ENCODE measurements at regions not wholly inside any gene's neighbourhood (a gene's known extent, or its start where the extent isn't known, plus 50 kb on each side); places are given as distances from the start of the nearest gene placed in this dataset.
"Not testable (repeated sequence)": the region's sequence is repeated elsewhere in the genome, so short reads cannot be mapped to it uniquely, and the experiment has no call there.

- no peak overlapping the region for H3K4me3 ChIP-seq (ENCODE audit: low read depth, low read length)
- CTCF ChIA-PET, result no interaction called here
- no peak for DNase-seq (ENCODE audit: low read depth, low spot score)
- POLR2A ChIA-PET, result no interaction called here
- TF ChIP-seq, protein P1, sequence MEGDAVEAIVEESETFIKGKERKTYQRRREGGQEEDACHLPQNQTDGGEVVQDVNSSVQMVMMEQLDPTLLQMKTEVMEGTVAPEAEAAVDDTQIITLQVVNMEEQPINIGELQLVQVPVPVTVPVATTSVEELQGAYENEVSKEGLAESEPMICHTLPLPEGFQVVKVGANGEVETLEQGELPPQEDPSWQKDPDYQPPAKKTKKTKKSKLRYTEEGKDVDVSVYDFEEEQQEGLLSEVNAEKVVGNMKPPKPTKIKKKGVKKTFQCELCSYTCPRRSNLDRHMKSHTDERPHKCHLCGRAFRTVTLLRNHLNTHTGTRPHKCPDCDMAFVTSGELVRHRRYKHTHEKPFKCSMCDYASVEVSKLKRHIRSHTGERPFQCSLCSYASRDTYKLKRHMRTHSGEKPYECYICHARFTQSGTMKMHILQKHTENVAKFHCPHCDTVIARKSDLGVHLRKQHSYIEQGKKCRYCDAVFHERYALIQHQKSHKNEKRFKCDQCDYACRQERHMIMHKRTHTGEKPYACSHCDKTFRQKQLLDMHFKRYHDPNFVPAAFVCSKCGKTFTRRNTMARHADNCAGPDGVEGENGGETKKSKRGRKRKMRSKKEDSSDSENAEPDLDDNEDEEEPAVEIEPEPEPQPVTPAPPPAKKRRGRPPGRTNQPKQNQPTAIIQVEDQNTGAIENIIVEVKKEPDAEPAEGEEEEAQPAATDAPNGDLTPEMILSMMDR (IDR thresholded peaks at IDR 0.05; ENCODE audit: insufficient read depth, low read length, missing control alignments), result no peak
Measured at GRCh38 chr7:127473409-127473808, 80.9 kb upstream of the ZNF800 start.

DNA sequence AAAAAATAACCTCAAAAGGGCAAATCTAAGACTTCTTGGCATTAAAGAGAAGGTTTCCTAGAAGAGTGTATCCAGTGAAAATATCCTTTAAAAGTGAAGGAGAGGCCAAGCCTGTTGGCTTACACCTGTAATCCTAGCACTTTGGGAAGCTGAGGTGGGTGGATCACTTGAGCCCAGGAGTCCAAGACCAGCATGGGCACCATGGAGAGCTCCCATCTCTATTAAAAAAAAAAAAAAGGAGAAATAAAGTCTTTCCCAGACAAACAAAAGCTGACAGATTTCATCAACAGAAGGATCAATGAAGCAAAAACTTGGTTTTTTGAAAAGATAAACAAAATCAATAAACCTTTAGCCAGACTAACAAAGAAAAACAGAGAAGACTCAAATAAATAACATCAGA lies 67.6 kb upstream of the ZNF800 start:
- TF ChIP-seq, protein P1 (IDR thresholded peaks at IDR 0.05; ENCODE audit: insufficient read depth, low read length, missing control alignments), result no peak
- H3K4me3 ChIP-seq (ENCODE audit: low read depth, low read length), result no peak overlapping the region
- POLR2A ChIA-PET, result no interaction called here
- CTCF ChIA-PET, result no interaction called here
- no peak for DNase-seq (ENCODE audit: low read depth, low spot score)

- POLR2A ChIA-PET; DNase-seq (ENCODE audit: low read depth, low spot score): not testable (repeated sequence)
Measured at GRCh38 chr7:127451258-127451657, 58.8 kb upstream of the ZNF800 start.

GRCh38 chr7:127448566-127448965 lies 56.1 kb upstream of the ZNF800 start:
- DNase-seq (ENCODE audit: low read depth, low spot score), result no peak
- TF ChIP-seq, protein P1 (IDR thresholded peaks at IDR 0.05; ENCODE audit: insufficient read depth, low read length, missing control alignments), result no peak
- POLR2A ChIA-PET, result no interaction called here
- no peak overlapping the region for H3K4me3 ChIP-seq (ENCODE audit: low read depth, low read length)
- CTCF ChIA-PET, result interaction anchor here (1.5 to 2.7 kb wide), 2 partner anchors 71 to 101 kb away, joined by 3 to 10 read pairs; no protein-coding TSS in a partner anchor

More at GRCh38 chr7:127451258-127451657, 58.8 kb upstream of the ZNF800 start:
- H3K4me3 ChIP-seq (ENCODE audit: low read depth, low read length); CTCF ChIA-PET: not testable (repeated sequence)

DNA sequence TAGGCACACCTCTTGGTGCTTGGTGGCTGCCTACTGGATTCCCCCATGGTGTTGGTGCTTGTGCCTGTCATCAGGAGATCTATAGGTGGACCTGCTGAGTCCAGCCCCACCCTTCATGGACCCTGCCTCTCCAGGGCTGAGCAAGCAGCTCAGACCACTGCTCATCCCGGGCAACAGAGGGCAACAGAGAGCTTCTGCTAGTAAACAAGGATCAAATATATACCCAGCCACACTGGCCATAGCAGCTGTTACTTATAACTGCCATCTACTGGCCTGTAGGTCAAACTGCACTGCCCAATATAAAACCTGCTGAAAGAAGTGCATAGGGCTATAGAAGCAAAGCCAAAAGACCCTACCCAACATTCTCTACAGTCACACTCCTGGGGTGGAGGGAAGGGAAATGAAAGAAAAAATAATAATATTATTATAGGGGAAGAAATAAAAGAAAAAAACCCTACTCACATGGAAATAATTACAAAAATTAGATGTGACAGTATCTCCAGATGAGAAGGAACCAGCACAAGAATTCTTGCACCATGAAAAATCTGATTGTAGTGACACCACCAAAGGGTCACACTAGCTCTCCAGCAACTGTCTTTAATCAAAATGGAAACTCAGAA lies 54.9 kb upstream of the ZNF800 start:
- no peak overlapping the region for H3K4me3 ChIP-seq (ENCODE audit: low read depth, low read length)
- CTCF ChIA-PET, result interaction anchor here (1.1 to 2.7 kb wide), 5 partner anchors 9 to 100 kb away, joined by 3 to 10 read pairs (median 3); no protein-coding TSS in a partner anchor
- POLR2A ChIA-PET, result no interaction called here
- TF ChIP-seq, protein P1 (IDR thresholded peaks at IDR 0.05; ENCODE audit: insufficient read depth, low read length, missing control alignments), result peak; percentile 32
- no peak for DNase-seq (ENCODE audit: low read depth, low spot score)

- CTCF ChIA-PET, result interaction anchor here (1.1 to 2.7 kb wide), 4 partner anchors 8 to 99 kb away, joined by 3 to 10 read pairs (median 5); no protein-coding TSS in a partner anchor
- POLR2A ChIA-PET, result no interaction called here
- H3K4me3 ChIP-seq (ENCODE audit: low read depth, low read length), result no peak overlapping the region
Measured at GRCh38 chr7:127446842-127447241, 54.3 kb upstream of the ZNF800 start.

More at GRCh38 chr7:127446842-127447241, 54.3 kb upstream of the ZNF800 start:
- no peak for DNase-seq (ENCODE audit: low read depth, low spot score)
- TF ChIP-seq, protein P1 (IDR thresholded peaks at IDR 0.05; ENCODE audit: insufficient read depth, low read length, missing control alignments), result no peak

Data from AG04449 (cell line).